ENCODE measurements at regions not wholly inside any gene's neighbourhood (a gene's known extent, or its start where the extent isn't known, plus 50 kb on each side); places are given as distances from the start of the nearest gene placed in this dataset.

GRCh38 chr4:29636961-29637360 lies 1083.2 kb upstream of the PCDH7 start:
- TF ChIP-seq POLR2AphosphoS5 (IDR thresholded peaks at IDR 0.05) (no peak), CTCF (IDR thresholded peaks at IDR 0.05) (no peak), POLR2A (IDR thresholded peaks at IDR 0.05) (no peak), EP300 (IDR thresholded peaks at IDR 0.05) (no peak)

Data from suprapubic skin (tissue), 4 donors.